ENCODE measurements at regions not wholly inside any gene's neighbourhood (a gene's known extent, or its start where the extent isn't known, plus 50 kb on each side); places are given as distances from the start of the nearest gene placed in this dataset.
"Not testable (repeated sequence)": the region's sequence is repeated elsewhere in the genome, so short reads cannot be mapped to it uniquely, and the experiment has no call there.

- DNase-seq = not testable (repeated sequence)
These were observed 315.2 kb downstream of the SV2B start for GRCh38 chr15:91415258-91415657.

- no peak for DNase-seq
These were observed 320.6 kb downstream of the SV2B start for GRCh38 chr15:91420689-91421088.

GRCh38 chr15:91422797-91423196, 322.7 kb downstream of the SV2B start:
- DNase-seq = no peak

GRCh38 chr15:91424001-91424400, 323.9 kb downstream of the SV2B start:
- DNase-seq = no peak

GRCh38 chr15:91426412-91426811, 326.4 kb downstream of the SV2B start:
- no peak for DNase-seq

- no peak for DNase-seq
These were observed 329.9 kb downstream of the SV2B start for GRCh38 chr15:91429973-91430372.

- DNase-seq = no peak
These were observed 331.1 kb downstream of the SV2B start for GRCh38 chr15:91431041-91431715.

GRCh38 chr15:91435113-91435512, 335.1 kb downstream of the SV2B start:
- DNase-seq = no peak

GRCh38 chr15:91444656-91445055, 344.6 kb downstream of the SV2B start:
- no peak for DNase-seq

GRCh38 chr15:91445695-91446228, 345.7 kb downstream of the SV2B start:
- no peak for DNase-seq

- no peak for DNase-seq
These were observed 348.1 kb downstream of the SV2B start for GRCh38 chr15:91447991-91448644.

- not testable (repeated sequence) for DNase-seq
These were observed 353.3 kb downstream of the SV2B start for GRCh38 chr15:91453376-91453775.

GRCh38 chr15:91456251-91456718, 356.2 kb downstream of the SV2B start:
- DNase-seq = no peak

GRCh38 chr15:91456921-91457320, 356.9 kb downstream of the SV2B start:
- DNase-seq = no peak

GRCh38 chr15:91461377-91461776, 361.3 kb downstream of the SV2B start:
- DNase-seq = no peak

- no peak for DNase-seq
These were observed 365.0 kb downstream of the SV2B start for GRCh38 chr15:91465086-91465485.

- DNase-seq = peak; percentile 82
These were observed 365.6 kb downstream of the SV2B start for GRCh38 chr15:91465696-91466095.

GRCh38 chr15:91468871-91469580, 369.0 kb downstream of the SV2B start:
- no peak for DNase-seq

GRCh38 chr15:91469632-91470567, 369.8 kb downstream of the SV2B start:
- no peak for DNase-seq

GRCh38 chr15:91471468-91471867, 371.4 kb downstream of the SV2B start:
- DNase-seq = no peak

- peak; percentile 3 for DNase-seq
These were observed 372.3 kb downstream of the SV2B start for GRCh38 chr15:91472316-91472756.

- no peak for DNase-seq
These were observed 374.0 kb downstream of the SV2B start for GRCh38 chr15:91473894-91474545.

All from NCI-H1105 (cell line).